GM19025 (cell line): ENCODE measurements at regions not wholly inside any gene's neighbourhood (a gene's known extent, or its start where the extent isn't known, plus 50 kb on each side); places are given as distances from the start of the nearest gene placed in this dataset.

ENCODE experiments used
- ATAC-seq: cut with Tn5 transposase; IDR thresholded peaks from one replicate; pipeline ENCODE4 v1.9.1; 2021; ENCODE audit warnings: mild to moderate bottlenecking, low read depth, moderate library complexity; ENCODE audit not compliant: unreplicated experiment

GRCh38 chr1:95953015-95953414 lies 719.0 kb downstream of the RWDD3 start:
- no peak for ATAC-seq

- no peak for ATAC-seq
These were observed 720.6 kb downstream of the RWDD3 start for GRCh38 chr1:95954585-95954984.

- no peak for ATAC-seq
These were observed 722.2 kb downstream of the RWDD3 start for GRCh38 chr1:95956215-95956614.

- ATAC-seq: no peak
These were observed 723.7 kb downstream of the RWDD3 start for GRCh38 chr1:95957748-95958147.

- ATAC-seq: no peak
These were observed 732.9 kb downstream of the RWDD3 start for GRCh38 chr1:95966866-95967265.

- no peak for ATAC-seq
These were observed 740.6 kb downstream of the RWDD3 start for GRCh38 chr1:95974586-95974985.

- no peak for ATAC-seq
These were observed 738.9 kb upstream of the PTBP2 start for GRCh38 chr1:95982711-95983110.

- ATAC-seq: no peak
These were observed 737.8 kb upstream of the PTBP2 start for GRCh38 chr1:95983831-95984230.

GRCh38 chr1:95984798-95985374 lies 736.7 kb upstream of the PTBP2 start:
- no peak for ATAC-seq

- ATAC-seq: no peak
These were observed 731.6 kb upstream of the PTBP2 start for GRCh38 chr1:95990033-95990432.

- ATAC-seq: no peak
These were observed 729.6 kb upstream of the PTBP2 start for GRCh38 chr1:95991787-95992520.

GRCh38 chr1:95994643-95995042 lies 726.9 kb upstream of the PTBP2 start:
- no peak for ATAC-seq

- no peak for ATAC-seq
These were observed 719.4 kb upstream of the PTBP2 start for GRCh38 chr1:96002201-96002600.

GRCh38 chr1:96002969-96003964 lies 718.3 kb upstream of the PTBP2 start:
- ATAC-seq: no peak

- no peak for ATAC-seq
These were observed 711.7 kb upstream of the PTBP2 start for GRCh38 chr1:96009831-96010434.

GRCh38 chr1:96011606-96012005 lies 710.0 kb upstream of the PTBP2 start:
- no peak for ATAC-seq

- no peak for ATAC-seq
These were observed 705.4 kb upstream of the PTBP2 start for GRCh38 chr1:96016219-96016618.

- no peak for ATAC-seq
These were observed 701.2 kb upstream of the PTBP2 start for GRCh38 chr1:96020378-96020777.

- no peak for ATAC-seq
These were observed 696.5 kb upstream of the PTBP2 start for GRCh38 chr1:96025062-96025461.

- ATAC-seq: no peak
These were observed 693.5 kb upstream of the PTBP2 start for GRCh38 chr1:96028071-96028470.

GRCh38 chr1:96030312-96030711 lies 691.3 kb upstream of the PTBP2 start:
- ATAC-seq: no peak
